Spleen (tissue), 7 donors: ENCODE measurements at regions not wholly inside any gene's neighbourhood (a gene's known extent, or its start where the extent isn't known, plus 50 kb on each side); places are given as distances from the start of the nearest gene placed in this dataset.

Experiments
- CTCF ChIP-seq, 11 experiments: fragments of 200-600 bp in 7 of 11; fragments of 450-650 bp in 4 of 11; sonication (generic) in 4 of 11; IDR thresholded peaks in 8 of 11; conservative IDR thresholded peaks in 3 of 11; 1 replicate in 7 of 11; 2 replicates in 4 of 11; pipeline versions ENCODE4 v1.4.0 to v1.8.0; 2016 to 2021; ENCODE audit warnings: antibody characterized with exemption in 11 of 11, inconsistent platforms in 4 of 11, mild to moderate bottlenecking in 1 of 11
- POLR2A ChIP-seq, 3 donors: fragments of 450-650 bp; IDR thresholded peaks; one replicate each; pipeline ENCODE4 v1.5.1; 2017; ENCODE audit warnings: antibody characterized with exemption in 3 of 3, mild to moderate bottlenecking in 1 of 3
- POLR2AphosphoS5 ChIP-seq, 3 donors: sonication (generic); formaldehyde crosslinking; IDR thresholded peaks; one replicate each; pipeline ENCODE4 v1.5.1; 2017; ENCODE audit warnings: antibody characterized with exemption in 3 of 3
- donor health status: DM: no; HTN: no; CAD: no; lungs with moderate emphysema.
- donor health status: DM: no; HTN: no; CAD: no.
- donor health status: DM: no; HTN: no; CAD: no.

- no peak for TF ChIP-seq CTCF (IDR thresholded peaks at IDR 0.05 in 8 of 11, conservative IDR thresholded peaks at IDR 0.05 in 3 of 11)
- no peak for TF ChIP-seq POLR2A (IDR thresholded peaks at IDR 0.05)
- no peak for TF ChIP-seq POLR2AphosphoS5 (IDR thresholded peaks at IDR 0.05)
These were observed 261.7 kb downstream of the MSRB3 start for GRCh38 chr12:65540140-65540539.
